ENCODE measurements at regions not wholly inside any gene's neighbourhood (a gene's known extent, or its start where the extent isn't known, plus 50 kb on each side); places are given as distances from the start of the nearest gene placed in this dataset.

DNA sequence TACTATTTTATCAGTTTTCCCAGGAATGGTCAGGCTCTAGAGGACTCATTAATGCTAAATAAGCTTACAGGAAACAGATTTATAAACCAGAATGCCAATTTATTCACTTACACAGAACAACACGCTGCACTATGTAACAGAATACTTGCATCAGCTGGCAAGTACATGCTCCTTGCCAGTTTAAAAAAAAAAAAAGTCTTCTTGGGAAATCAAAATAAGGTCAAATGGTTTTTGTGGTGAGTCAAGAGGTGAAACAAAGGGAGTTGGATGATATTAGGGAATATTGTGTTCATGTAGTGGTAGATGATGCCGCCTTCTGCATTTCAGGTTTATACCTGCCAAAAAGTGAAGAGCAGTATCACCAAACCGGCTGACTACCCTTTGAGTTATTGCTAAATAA lies 1322.1 kb upstream of the ZEB2 start:
- DNase-seq: no peak

DNA sequence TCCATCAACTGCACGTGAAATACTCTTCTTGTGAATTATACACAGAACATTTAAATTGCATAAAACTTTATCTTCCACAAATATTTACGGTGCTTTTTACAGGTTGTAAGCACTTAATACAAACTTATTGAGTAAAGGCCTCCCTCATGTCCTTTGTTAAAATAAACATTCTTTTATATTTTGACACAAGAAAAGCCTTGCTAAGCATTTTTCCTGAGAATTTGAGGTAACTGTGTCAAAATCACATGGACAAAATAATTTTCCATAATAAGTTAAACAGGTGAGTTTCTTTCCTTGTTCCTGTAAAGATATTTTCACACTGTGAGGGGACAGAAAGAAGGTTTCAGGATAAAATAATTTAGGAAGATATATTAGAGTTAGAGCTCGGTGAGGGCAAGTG lies 1317.1 kb upstream of the ZEB2 start:
- no peak for DNase-seq

DNA sequence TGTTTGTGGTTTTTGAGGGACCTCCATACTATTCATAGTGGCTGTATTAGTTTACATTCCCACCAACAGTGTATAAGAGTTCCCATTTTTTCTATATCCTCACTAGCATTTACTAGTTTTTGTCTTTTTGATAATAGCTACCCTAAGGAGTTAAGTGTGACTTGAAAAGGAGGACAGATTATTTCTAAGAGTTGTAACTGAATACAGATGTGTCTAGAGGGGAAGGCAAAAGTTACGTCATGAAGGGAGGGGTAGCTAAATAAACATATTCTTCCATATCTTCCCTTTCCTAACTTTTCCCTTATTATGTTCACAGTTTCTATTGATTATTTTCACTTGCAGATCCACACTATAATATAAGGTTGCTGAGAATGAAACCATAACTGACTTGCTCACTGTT lies 1315.7 kb upstream of the ZEB2 start:
- DNase-seq: no peak

DNA sequence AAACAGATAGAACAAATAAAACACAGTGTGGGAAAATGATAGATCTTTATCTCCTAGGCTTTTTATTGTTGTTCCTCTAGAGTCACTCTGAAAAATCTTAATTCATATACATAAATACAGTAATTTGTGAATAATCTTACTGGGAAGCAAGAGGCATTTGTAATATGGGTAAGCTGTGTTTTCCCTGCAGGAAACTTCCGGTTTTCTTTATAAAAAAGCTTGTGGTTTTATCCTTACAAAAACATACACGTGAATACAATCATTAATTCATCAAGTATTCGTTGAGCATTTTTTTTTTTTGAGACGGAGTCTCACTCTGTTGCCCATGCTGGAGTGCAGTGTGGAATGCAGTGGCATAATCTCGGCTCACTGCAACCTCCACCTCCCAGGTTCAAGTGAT lies 1312.8 kb upstream of the ZEB2 start:
- DNase-seq: no peak

DNA sequence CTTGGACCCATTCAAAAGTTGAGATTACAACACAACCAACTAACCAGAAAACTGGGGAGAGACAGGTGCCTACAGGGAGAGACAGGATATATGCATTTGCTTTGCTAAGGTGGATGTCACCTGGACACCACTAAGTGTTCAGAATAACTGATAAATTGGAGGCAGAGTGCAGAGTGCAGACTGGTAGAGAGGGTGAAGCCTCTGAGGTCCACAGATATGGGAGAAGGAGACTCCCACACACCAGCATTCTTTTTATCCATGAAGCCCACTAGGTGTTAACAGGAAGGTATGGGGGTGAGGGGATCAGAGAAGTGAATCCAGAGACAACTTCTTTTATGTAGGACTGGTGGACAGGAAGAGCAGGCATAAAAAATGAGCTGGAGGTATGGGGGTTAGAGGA lies 1310.0 kb upstream of the ZEB2 start:
- no peak for DNase-seq

DNA sequence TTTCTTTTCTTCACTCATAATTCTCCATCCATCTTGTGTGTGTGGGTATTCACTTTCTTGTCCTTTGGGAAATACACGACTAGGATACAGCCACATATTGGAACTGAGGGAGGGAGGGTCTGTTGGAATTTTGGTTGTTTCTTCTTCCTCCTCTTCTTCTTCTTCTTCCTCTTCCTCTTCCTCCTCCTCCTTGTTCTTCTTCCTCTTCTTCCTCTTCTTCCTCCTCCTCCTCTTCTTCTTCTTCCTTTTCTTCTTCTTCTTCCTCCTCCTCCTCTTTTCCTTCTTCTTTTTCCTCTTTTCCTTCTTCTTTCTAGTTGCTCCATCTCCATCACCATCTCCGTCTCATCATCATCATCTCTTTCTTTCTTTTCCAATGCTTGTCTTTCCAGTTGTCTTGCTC lies 1307.3 kb upstream of the ZEB2 start:
- no peak for DNase-seq

DNA sequence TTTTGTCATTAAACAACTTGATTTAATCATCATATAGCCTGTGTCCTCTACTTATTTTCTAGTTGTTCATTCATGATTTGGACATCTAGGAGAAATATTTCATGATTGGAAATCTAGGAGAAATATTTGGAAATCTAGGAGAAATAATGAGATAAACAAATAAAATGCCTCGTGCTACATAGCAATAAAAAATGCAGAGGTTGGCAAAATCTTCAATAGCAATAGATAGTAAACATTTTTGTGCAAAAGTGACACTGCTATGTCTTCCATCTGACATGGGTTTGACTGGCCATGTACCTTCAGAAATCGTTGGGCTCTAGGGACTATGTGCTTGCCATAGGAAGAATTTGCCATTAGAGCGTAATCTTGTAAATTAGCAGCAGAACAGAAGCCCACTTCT lies 1304.5 kb upstream of the ZEB2 start:
- no peak for DNase-seq

DNA sequence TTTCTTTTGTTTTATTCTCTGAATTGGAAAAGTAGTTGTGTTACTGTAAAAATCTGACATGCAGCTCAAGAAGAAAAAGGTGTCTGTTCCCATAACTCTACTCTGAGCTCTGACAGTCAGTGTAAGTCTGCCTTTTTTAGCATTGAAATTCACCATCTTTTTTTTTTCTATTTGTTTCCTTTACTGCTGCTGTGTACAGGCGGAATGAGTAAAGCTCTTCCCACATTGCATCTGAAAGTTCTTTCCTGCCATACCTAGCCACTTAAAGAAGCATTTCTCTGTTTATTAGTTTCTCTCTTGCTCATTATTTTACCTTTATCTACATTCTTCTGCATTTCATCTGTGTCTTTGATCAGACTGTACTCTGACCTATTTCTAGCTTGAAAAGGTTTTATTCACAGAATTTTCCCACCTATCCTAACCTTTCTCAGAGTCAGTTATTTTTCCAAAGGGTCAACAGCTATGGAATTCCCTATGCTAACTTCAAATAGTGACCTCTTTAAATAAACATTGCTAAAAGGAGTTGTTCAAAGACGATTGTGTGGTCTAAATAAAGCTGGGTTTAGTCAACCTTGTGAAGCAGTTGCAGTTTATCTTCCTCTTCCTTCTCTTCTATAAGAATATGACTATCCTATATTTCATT lies 1303.1 kb upstream of the ZEB2 start:
- no peak for DNase-seq

DNA sequence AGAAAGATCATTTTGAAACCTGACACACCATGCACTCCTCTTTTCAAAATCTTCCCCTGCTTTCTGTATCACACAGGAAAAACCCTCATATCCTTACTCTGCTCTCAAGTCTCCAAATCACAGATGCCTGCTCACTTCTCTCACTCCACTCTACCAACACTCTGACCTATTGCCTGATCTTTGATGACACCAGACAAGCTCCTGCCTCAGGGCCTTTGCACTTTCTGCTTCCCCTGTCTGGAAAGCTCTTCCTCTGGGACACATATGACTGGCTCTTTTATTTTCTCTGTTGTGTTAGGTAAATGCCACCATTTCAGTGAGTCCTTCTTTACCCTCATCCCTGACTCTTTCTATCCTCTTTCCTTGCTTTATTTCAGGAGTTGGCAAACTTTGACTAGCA lies 1300.7 kb upstream of the ZEB2 start:
- DNase-seq: no peak

DNA sequence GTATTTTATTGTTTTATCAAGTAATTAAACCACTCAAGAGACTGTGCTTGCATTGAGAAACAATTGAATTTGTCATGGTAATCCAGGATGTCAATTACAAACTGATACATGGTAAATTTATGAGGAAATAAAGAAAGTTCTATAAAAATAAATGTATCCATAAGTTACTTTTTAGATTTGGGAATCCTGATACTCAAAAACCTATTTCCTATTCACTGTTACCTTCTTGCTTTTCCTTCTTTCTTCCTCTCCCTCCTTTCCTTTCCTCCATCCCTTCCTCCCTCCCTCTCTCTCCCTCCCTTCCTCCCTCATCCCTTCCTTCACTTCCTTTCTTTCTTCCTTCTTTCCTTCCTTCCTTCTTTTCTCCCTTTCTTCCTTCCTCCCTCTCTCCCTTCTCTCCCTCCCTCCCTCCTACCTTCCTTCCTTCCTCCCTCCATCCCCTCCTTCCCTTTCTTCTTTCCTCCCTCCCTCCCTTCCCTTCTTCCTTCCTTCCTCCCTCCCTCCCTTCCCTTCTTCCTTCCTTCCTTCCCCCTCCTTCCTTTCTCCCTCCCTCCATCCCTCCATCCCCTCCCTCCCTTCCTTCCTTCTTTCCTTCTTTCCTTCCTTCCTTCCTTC lies 1299.1 kb upstream of the ZEB2 start:
- no peak for DNase-seq

DNA sequence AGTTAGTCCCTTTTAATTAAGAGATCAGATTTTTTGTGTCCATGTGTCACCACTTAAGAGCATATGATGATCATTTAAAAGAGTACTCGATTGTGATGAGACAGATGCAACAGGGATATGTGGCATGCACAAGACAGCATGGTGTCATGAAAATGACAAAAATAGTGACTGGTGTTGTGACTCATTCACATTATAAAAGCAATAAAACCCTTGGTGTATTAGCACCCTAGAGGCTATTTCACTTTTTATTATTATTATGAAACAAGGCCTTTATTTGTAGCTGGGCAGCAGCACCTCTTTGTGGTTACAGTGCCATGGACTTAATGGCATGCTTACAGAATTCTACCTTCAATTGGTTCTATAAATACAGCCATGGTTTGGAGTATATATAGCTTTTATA lies 1296.0 kb upstream of the ZEB2 start:
- no peak for DNase-seq

DNA sequence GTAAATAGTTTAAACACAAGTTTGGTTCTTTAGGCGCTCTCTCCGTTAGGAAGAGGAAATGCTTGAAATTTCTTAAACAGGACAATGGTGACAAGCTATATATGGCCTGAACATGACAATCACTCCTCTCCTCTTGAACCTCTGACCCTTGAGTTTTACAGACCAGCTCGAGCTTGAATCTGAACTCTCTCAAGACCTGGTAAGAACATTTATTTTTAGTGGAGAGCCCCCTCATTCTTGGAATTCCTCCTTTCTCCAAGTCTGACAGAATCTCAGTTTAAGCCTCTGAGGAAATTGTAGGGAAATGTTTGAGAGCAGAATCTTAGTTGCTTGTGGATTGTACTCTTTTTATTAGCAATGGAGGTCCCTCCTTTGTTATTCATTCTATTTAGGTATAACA lies 1293.6 kb upstream of the ZEB2 start:
- DNase-seq: no peak

DNA sequence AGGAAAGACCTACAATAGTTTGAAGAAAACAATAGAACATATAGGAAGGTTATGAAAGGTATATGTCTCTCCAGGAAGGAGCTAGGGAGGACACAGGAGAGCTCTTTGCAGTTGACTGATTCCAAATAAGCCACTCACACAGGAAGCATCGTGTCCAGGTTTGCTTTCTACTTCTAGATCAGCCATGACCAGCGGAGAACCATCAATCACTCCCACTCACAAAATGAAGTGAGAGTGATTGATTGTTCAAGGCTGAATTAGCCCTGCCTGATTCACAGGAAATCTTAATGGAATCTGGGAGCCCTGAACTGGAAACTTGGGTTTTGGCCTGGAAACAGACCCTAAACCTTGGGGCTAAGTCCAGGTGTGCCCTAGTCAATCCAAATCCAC lies 1292.2 kb upstream of the ZEB2 start:
- no peak for DNase-seq

DNA sequence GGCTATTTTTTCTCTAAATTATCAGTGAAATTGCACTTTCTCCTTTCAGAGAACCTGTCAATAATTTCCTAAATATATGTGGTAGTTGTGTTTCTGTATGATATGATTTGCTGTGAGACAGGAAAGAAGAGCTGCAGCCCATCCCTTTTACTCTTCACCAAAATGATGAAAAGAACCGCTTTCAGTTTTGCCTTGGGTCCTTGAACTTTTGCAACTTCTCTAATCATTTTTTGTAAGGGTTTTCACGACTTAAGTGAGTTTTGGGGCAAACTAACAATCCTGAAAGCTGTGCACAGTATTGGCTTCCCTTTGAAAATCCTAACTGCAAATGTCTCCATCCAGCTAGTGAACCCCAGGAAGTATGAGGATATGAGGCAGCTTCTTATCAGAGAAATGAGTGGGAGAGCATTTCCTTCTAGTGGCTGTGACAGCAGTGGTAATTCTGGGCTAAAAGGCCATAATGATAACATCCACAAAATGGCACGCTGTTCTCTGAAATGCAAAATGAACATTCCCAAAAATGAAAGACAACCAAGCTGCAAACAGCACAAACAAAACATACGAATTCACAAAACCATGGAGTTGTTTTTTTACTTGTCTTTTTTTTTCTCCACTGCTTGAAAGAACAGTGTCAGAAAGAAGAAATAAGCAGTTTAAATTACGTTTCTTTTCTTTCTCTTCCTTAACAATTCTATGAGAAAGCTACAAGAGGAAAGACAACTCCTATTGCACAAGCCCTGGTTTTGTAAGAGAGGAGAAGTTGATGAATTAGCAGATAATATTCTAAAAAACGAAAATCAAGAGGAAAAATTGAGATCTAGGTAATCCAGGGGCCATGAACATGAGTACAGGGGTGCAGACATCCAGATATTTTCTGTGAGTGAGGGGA lies 1291.6 kb upstream of the ZEB2 start:
- no peak for DNase-seq

DNA sequence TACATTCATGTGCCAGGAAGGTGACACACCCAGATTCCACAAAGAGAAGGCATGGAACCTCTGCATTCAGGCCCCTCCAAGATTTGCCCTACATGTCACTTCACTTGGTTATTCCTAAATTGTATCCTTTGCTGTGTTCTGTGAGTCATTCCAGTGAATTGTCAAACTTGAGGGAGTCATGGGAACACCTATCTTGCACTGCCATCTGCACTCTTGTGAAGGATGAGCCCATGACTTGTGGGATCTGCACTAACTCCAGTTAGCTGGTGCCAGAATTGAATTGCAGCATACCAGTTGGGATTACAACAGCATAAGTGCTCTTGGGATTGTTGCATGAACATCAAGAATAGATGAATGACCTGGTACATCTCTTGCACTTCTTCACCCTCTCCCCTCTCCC lies 1288.0 kb upstream of the ZEB2 start:
- DNase-seq: no peak

DNA sequence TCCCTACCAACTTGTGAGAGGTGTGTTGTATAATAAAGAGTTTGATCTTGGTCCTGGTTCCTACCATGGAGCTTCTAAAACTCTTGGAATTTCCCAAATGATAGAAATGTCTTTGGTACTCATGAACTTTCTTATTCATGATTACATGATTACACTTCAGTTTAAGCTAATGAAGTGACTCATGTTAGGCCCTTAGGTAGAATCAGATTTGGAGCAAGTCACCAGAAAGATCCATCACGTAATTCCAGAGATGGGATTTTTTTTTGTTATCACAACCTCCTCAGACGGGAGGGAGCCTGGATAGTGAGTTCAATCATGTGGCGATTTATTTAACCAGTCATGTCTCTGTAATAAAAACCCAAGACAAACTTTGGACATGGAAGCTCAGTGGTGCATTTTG lies 1287.6 kb upstream of the ZEB2 start:
- DNase-seq: no peak

DNA sequence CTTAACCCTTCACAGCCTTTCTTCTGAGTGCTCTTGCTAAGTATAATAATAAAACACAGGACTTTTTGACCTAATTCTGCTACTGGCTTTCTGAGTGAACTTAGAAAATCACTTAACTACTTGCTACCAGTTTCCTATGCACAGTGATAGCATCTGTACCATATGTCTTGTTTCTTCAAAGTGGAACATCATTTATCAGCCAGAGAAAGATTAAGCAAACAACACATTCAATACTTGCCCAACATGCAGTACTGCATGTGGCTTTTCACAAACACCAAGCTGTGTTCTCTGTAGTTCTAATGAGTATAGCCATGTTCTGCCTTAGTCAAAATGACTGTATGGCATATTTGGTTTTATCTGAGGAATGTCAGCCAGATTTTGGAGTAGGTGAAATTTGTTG lies 1286.6 kb upstream of the ZEB2 start:
- DNase-seq: no peak

DNA sequence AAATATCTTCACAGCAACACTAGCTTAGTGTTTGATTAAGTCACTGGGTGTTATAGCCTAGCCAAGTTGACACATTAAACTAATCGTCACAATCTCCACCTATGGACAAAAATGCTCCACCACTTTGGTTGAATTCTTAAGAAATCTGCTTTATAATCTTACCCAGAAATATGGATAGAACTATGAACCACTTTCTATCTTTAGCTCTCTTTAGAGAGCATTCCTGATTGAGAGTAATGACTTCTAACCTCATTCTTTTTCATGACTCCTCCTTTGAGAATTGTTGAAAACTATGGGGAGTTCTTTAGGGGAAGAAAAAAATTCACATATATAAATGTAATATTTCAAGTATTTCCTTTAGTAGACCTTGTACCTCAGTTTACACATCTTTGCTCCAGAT lies 1282.2 kb upstream of the ZEB2 start:
- DNase-seq: no peak

DNA sequence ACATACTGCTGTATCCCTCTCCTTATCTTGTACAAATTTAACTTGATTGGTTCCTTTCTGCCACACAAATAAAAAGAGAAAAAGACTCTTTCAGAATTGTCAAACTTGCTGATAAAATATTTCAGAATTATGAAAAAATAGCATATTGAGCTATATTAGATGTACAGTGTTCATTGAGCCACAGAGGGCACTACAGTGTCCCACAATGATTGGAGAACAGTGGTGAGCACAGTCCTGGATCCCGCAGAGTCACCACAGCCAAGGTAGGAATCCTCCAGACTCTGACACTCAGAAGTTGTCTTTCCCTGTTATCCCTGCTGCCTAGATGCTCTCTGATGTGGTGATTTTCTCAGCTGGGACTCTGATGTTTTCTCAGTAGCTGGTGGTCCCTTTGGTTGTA lies 1281.3 kb upstream of the ZEB2 start:
- no peak for DNase-seq

DNA sequence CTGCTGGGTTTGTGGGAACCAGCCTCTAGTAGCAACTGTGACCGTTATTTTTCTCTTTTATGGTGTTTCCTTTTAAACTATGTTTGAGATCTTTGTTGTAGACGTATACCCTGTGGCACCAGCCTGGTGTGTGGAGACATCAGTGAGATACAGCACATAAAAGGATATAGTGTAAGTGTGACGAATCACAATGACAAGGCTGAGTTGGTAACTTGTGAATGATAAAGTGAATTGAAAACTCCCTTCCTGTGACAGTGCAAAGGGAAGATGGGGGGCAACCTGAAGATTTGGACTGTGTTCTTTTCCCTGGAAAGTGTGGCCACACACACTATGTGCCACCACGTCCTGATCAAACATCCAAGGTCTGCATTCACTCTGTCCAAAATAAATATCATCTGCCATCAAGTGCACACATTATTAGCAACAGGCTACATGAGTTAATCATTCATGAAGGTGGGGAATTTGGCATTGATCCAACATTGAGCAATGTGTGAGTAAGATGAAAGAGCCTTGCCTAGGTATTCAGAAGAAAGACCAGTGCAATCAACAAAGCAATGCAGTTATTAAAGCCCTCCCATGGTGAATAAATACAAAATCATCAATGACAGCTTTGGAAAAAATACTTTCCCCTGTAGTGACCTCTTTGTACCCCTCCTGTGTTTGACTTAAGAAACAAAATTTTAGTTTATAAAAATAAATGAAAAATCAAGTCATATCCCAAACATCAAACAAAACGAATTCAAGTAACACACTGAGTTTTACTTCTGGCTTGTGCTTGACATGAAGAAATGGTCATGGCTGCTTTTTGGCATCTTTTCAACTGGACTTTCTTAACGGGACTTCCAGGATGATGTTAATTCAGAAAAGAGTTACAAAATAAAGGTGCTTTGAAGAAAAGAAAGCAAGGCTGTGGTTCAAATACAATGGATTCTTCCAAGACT lies 1280.5 kb upstream of the ZEB2 start:
- no peak for DNase-seq

DNA sequence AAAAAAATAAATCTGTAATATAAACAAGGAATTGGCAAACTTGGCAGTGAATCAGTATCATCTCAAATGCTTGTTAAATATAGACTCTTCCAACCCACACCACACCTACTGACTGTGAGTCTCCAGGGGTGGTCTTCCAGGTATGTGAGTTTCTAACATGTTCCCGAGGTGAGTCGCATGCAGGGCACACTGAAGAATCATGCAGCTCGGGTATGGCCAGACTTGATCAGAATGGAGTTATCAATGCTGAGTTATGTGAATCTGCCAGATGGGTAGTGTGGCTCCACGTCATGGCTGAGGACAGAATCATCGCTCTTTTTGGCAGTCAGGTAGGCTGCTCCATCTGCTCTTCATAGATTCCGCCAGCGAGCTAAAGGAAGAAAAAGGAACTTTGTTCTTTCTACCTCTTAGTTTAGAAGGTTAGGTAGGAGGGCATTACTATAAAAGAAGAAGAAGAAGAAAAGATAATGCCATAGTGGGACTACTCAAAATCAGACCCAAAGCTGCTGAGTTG lies 1279.7 kb upstream of the ZEB2 start:
- no peak for DNase-seq

DNA sequence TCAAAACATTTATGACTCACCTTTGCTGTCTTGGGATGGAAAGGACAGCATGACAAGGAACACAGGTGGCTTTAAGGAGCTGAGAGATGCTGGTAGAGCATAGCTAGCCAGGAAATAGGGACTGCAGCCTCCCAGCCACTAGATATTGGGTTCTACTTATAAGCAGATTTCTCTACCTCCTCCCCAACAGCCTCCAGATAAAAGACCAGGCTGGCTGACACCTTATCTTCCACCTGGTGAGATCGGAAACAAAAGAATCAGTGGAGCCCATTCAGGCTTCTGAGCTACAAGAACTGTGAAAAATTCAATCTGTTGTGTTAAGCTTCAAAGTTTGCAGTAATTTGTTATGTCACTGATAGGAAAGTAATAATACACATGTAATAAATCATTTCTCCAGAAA lies 1278.5 kb upstream of the ZEB2 start:
- DNase-seq: no peak

DNA sequence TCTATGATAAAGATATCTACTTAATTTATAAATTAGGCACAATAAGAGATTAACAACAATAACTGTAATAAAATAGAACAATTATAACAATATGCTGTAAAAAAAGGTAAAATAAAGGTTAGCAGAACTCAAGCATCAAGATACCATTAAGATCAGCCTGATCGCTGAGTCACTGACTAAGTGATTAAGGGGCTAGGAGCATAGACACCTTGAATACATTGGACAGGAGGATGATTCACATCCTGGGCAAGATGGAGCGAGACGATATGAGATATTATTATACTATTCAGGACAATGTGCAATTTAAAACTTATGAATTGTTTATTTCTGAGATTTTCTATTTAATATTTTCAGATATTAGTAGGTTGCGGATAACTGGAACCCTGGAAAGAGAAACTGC lies 1277.8 kb upstream of the ZEB2 start:
- no peak for DNase-seq
